GM12891 (cell line): ENCODE measurements at regions not wholly inside any gene's neighbourhood (a gene's known extent, or its start where the extent isn't known, plus 50 kb on each side); places are given as distances from the start of the nearest gene placed in this dataset.

Experiments
- DNase-seq: peaks from one replicate; pipeline ENCODE4 v3.0.0; 2011; ENCODE audit warnings: low spot score; ENCODE audit not compliant: insufficient read length
- FAIRE-seq: peaks from 2 replicates; lab custom pipeline; 2011; peaks lifted over from hg19 to GRCh38; lab: Jason Lieb, UNC
- PAX5 ChIP-seq: IDR thresholded peaks from 2 replicates; pipeline ENCODE4 v1.6.1; 2011; ENCODE audit warnings: low read length, moderate library complexity, mild to moderate bottlenecking; ENCODE audit not compliant: insufficient read depth, severe bottlenecking
- POLR2A ChIP-seq: IDR thresholded peaks from 2 replicates; pipeline ENCODE4 v1.6.1; 2011; ENCODE audit warnings: low read depth, low read length, control low read depth
- POLR2AphosphoS5 ChIP-seq: IDR thresholded peaks from 2 replicates; pipeline ENCODE4 v1.6.1; 2011; ENCODE audit warnings: low read depth, low read length, control low read depth
- POU2F2 ChIP-seq: IDR thresholded peaks from 2 replicates; pipeline ENCODE4 v1.6.1; 2011; ENCODE audit warnings: low read depth, mild to moderate bottlenecking, control low read depth, low read length, moderate library complexity
- SPI1 ChIP-seq: IDR thresholded peaks from 2 replicates; pipeline ENCODE4 v1.6.1; 2011; ENCODE audit warnings: low read depth, low read length, control low read depth
- TAF1 ChIP-seq: IDR thresholded peaks from 2 replicates; pipeline ENCODE4 v1.6.1; 2011; ENCODE audit warnings: low read depth, low read length, control low read depth

DNA sequence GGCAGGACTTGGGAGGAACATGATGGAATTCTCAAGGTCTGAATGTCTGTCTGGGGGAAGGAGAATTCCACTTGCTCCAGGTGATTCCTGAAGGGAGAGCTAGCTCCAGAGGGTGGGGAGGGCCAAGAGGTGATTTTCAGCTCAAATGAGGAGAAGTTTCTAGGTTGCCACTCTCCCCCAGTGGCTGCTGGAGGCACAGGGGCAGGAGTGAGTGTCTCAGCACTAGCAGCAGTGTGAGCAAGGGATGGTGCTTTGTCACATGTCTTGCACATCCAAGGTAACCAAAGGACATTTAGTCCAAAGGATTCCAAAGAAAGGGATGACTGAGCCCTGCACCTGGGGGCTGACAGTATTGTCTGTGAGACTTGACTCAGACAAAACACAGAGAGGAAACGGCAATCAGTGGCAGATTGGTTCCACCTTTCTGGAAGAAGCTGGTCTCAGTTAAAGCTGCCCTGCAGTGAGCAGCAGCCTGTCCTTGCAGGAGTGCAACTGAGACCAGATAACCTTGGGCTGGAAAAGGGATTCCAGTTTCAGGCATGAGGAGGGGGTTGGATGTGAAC, 51.2 kb upstream of the PCBD1 start:
- TF ChIP-seq POLR2A (no peak), TAF1 (no peak), SPI1 (no peak), PAX5 (no peak)
- FAIRE-seq: no peak
- DNase-seq: no peak

DNA sequence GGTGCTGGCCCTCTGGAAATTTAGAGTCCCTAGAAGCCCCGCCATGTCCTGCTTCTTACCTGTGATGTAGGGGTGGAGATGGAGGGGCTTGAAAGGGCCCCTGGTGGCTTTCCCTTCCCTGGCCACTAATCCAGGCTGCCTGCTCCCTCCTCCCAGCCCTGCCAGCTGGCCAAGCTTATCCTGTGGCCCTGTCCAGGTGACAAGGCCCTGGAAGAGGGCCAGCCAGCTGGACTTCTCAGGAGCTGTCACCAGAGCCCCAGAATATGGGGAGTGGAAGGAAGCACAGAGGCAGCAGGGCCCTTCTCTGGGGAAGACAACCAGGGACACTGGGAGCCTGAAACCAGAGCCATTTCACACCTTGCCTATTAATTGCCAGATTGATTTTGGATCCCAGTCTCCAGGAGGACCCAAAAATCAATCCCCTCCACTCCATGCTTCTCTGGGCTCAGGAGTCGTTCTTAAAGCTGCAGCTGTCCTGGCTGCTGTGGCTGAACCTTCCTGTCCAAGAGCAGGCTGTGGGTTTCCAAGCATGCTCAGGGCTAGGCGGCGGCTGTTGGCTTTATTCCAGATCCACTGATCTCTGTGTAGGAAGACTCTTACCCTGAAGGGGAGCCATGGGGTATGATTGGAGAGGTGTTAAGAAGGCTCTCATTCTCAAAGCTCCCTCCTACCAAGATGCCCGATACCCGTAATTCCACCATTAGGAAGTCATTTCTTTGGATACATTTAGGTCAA, 52.6 kb upstream of the PCBD1 start:
- DNase-seq (no peak), FAIRE-seq (no peak)
- no peak for TF ChIP-seq PAX5
- no peak for TF ChIP-seq POLR2AphosphoS5
- TF ChIP-seq SPI1: no peak
- no peak for TF ChIP-seq POLR2A

DNA sequence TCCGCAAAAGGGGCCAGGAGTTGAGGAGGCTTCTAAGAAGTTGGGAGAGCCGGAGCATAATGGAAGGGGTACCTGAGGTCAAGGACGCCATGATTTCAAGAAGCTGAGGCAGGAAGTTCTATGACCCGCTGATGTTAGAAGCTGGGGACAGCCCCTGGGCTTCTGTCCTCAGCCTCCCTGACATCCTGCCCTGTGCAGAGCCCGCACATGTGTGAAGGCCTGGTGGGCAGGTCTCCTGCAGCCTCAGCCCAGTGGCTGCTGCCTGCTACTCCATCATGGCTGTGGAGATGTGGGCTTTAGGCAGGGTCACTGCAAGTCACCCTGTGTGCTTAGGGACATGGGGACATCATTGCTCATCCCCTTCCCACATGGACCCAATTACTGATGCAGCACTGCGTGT, 53.8 kb upstream of the PCBD1 start:
- no peak for TF ChIP-seq TAF1
- no peak for TF ChIP-seq POLR2AphosphoS5
- DNase-seq: no peak
- FAIRE-seq: no peak

GRCh38 chr10:70942725-70943124, 54.4 kb upstream of the PCBD1 start:
- FAIRE-seq (no peak), DNase-seq (no peak)
- TF ChIP-seq POLR2A: no peak
- no peak for TF ChIP-seq POLR2AphosphoS5
- TF ChIP-seq PAX5: no peak
- no peak for TF ChIP-seq SPI1
- no peak for TF ChIP-seq TAF1
- TF ChIP-seq POU2F2: no peak

- no peak for TF ChIP-seq POLR2A
- TF ChIP-seq SPI1: no peak
- no peak for TF ChIP-seq TAF1
- DNase-seq (no peak), FAIRE-seq (no peak)
These were observed 54.9 kb upstream of the PCBD1 start for GRCh38 chr10:70943249-70943648.

GRCh38 chr10:70943841-70944466, 55.6 kb upstream of the PCBD1 start:
- no peak for FAIRE-seq
- no peak for TF ChIP-seq TAF1
- no peak for TF ChIP-seq POLR2AphosphoS5

DNA sequence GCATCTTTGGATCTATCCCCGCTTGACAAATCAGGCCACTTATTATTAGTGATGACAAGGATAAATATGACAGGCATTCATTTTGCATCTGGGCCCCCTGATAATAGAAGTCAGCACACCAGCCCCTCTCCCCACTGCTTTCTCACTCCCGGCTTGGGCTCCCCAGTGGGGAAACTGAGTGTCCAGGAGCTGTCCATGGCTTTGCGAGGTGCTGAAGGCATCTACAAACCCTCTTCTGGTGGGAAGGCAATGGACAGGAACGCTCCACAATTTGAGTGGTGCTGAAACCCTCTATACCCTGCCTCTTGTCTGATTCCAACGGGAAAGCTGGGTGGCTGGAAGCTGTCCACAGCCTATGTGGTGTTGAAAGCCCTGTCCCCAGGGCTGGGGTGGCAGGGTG, 61.7 kb upstream of the PCBD1 start:
- DNase-seq: no peak
- FAIRE-seq: no peak
- TF ChIP-seq TAF1 (no peak), POLR2AphosphoS5 (no peak), PAX5 (no peak), POU2F2 (no peak), SPI1 (no peak), POLR2A (no peak)

More at GRCh38 chr10:70943841-70944466, 55.6 kb upstream of the PCBD1 start:
- no peak for DNase-seq

DNA sequence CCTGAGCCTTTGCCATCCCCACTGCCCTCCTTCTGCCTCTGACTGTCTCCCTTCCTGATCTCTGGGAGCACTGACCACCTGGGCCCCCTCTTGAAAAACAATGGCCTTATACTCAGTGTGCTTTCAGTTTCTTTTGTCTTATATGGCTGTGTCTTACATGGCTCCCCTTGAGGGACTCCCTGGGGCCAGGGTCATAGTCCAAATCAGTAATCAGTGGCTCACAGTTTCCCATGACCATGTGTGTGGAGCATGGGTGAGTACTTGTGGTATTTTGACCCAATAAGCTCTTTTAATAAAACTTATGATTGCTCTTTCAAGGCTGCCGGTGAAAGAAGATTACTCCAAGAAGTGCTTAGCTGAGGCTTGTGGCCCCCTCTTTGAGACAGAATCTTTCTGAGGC, 62.4 kb upstream of the PCBD1 start:
- no peak for TF ChIP-seq POLR2AphosphoS5
- no peak for TF ChIP-seq POU2F2
- no peak for TF ChIP-seq POLR2A
- no peak for TF ChIP-seq PAX5
- TF ChIP-seq TAF1: no peak
- TF ChIP-seq SPI1: no peak
- FAIRE-seq: no peak

GRCh38 chr10:70952401-70952800, 64.0 kb upstream of the PCBD1 start:
- FAIRE-seq (no peak), DNase-seq (no peak)
- no peak for TF ChIP-seq POLR2A
- no peak for TF ChIP-seq TAF1
- no peak for TF ChIP-seq SPI1
- TF ChIP-seq POU2F2: no peak
- no peak for TF ChIP-seq PAX5
- no peak for TF ChIP-seq POLR2AphosphoS5

More for the DNA sequence above, 62.4 kb upstream of the PCBD1 start:
- no peak for DNase-seq

- FAIRE-seq (no peak), DNase-seq (no peak)
- TF ChIP-seq POLR2AphosphoS5: no peak
- TF ChIP-seq POU2F2: no peak
- no peak for TF ChIP-seq SPI1
- TF ChIP-seq PAX5: no peak
These were observed 64.6 kb upstream of the PCBD1 start for GRCh38 chr10:70952921-70953320.
